HG03159 (cell line): ENCODE measurements at regions not wholly inside any gene's neighbourhood (a gene's known extent, or its start where the extent isn't known, plus 50 kb on each side); places are given as distances from the start of the nearest gene placed in this dataset.
A peak's percentile ranks its signal among the peaks of the same experiment; 100 is the strongest.
"Not testable (repeated sequence)": the region's sequence is repeated elsewhere in the genome, so short reads cannot be mapped to it uniquely, and the experiment has no call there.

Experiments
- ATAC-seq: cut with Tn5 transposase; IDR thresholded peaks from one replicate; pipeline ENCODE4 v1.9.1; 2021; ENCODE audit warnings: mild to moderate bottlenecking, moderate library complexity; ENCODE audit not compliant: unreplicated experiment

DNA sequence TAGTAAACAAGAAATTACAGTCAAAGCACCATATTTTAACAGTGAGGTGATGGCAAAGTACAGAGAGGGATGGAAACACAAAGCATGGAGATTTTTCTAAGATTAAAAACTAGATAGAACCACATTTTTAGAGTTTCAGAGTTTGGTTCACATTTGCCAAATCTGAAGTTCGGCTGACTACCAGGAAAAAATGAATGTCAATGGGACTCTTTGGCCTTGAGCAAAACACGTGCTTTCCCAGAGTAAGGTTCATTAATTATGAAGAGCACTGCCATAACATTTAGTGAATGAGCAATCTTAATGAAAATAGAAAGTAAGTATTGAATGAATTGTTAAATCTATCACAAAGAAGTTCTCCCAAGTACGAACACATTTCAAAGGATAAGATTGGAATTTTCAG, 571.2 kb upstream of the VRK2 start:
- ATAC-seq: no peak

DNA sequence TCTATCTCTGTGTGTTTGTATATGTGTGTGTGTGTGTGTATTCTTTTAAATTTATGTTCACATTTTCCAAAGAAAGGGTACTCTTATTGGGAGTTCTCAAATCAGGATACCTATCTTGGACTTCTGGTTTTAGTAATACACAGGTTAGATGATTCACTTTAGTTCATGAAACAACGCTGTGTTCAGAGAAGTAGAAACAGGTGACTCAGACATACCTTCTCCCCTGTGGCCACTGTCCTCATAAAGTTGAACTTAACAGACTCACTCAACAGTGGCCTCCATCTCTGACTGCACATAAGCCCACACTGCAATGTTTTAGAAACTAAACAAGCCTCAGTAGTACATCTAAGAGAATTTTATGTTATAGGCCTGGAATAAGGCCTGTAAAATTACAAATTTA, 566.6 kb upstream of the VRK2 start:
- no peak for ATAC-seq

DNA sequence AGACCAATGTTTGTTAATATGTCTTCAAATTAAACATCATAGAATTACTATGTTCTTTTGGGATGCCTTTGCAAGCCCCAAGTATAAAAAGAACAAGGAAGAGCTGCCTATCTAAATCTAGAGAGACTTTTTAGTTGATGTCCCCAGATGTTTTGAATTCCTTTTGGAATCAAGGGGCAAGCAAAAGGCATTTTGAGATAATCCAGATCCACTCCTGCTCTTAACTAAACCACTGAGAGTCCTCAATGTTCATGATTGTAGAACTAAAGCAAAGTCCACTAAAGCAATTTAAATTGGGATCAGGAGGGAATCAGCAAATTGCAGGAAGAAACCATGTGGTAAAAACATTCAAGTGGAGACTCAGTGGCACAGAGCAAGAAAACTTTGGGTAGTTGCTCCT, 558.5 kb upstream of the VRK2 start:
- ATAC-seq: no peak

DNA sequence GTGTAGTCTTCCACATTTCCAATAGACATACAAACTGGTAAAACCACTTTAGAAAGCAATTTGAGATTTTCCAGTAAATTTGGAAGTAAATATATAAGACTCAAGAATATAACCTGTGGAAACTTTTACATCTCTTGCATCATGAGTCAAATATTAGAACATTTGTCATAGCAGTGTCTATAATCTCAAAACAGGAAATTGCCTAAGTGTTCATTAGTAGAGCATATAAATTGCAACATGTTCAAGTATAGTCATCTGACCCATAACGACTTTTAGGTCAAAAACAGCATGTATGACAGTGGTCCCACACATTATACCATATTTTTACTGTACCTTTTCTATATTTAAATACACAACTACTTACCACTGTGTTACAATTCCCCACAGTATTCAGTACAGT, 555.9 kb upstream of the VRK2 start:
- no peak for ATAC-seq

DNA sequence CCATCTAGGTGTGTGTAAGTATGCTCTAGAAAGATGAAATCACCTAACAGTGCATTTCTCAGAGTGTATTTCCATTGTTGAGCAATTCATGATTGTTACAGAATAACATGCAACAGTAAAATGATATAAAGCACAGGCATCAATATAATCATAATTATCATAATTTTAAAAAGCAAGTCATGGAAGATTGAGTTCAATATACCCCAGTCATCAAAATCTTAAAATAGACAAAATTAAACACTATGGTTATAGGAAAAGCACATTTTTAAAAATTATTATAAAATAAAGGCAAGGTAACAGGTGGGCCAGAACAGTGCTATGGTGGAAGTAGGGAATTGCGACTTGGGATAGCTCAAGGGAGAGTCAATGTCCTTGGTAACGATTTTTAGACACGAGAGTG, 555.4 kb upstream of the VRK2 start:
- no peak for ATAC-seq

DNA sequence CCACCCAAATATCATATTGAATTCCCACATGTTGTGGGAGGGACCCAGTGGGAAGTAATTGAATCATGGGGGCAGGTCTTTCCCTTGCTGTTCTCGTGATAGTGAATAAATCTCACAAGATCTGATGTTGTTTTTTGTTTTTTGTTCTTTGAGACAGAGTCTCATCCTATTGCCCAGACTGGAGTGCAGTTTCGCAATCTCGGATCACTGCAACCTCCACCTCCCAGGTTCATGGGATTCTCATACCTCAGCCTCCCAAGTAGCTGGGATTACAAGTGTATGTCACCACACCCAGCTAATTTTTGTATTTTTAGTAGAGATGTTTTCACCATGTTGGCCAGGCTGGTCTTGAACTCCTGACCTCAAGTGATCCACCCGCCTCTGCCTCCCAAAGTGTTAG, 552.6 kb upstream of the VRK2 start:
- not testable (repeated sequence) for ATAC-seq

DNA sequence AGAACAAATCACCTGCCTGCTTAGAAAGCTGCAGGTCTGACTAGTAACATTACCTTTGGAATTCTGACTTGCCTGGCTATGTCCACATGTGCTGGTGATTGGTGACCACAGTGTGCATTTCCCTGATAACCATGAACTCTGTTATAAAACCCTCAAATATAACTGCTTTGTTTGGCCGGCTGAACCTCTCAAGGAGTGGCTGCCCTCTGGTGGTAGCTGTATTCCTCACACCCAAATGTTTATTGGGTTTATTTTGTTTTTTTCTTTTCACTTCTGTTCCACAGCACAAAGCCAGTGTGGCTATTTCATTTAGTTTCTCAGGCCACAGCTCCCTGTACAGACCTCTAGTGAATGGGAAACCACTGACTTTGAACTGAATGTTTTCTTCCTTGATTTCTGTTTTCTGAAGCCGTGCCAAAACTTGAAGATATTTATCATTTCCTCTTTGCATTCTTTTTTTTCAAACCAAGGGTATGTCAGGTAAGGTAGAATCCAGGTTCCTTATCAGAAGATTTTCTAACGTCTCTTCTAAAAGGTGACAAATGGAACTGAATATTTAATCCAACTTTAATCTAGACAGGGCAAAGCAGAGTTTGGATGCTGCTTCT, 549.0 kb upstream of the VRK2 start:
- peak; percentile 97 for ATAC-seq

DNA sequence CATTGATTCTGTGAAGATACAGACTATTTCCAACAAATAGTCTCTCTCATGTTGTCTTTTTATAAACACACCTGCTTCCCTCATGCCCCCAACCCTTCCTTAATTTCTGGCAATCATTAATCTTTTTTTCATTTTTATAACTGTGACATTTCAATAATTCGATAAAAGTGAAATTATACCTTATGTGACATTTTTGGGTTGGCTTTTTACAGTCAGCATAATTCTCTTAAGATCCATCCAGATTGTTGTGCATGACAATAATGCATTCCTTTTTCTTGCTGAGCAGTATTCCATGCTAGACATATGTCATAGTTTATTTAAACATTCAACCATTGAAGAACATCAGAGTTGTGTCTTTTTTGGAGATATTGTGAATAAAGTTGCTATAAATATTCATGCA, 541.8 kb upstream of the VRK2 start:
- ATAC-seq: no peak

DNA sequence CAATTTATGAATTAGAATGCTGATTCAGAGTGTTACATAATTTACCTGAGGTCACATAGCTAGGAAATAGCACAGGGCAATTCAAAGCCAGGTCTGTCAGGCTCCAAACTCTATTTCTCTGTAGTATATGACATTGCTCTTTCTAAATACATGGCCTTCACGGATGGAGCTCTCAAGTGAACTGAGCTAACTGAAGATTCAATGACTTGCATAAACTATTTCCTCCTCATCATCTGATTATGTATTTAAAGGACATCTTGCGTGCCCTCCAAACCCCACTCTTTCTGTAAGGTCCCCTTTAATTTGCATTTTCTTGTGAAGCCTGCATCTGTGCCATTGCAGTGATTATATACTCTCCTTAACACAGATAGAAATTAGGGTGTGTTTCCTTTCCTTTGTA, 537.4 kb upstream of the VRK2 start:
- no peak for ATAC-seq

DNA sequence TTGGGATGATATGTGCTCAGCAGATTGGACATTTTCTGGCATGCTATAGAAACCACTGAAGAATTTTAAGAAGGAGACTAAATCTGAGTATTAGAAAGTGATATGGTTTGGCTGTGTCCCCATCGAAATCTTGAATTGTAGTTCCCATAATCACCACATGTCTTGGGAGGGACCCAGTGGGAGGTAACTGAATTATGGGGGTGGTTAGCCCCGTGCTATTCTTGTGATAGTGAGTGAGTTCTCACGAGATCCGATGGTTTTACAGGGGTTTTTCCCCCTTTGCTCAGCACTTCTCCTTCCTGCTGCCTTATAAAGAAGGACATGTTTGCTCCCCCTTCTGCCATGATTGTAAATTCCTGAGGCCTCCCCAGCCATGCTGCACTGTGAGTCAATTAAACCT, 535.9 kb upstream of the VRK2 start:
- no peak for ATAC-seq

DNA sequence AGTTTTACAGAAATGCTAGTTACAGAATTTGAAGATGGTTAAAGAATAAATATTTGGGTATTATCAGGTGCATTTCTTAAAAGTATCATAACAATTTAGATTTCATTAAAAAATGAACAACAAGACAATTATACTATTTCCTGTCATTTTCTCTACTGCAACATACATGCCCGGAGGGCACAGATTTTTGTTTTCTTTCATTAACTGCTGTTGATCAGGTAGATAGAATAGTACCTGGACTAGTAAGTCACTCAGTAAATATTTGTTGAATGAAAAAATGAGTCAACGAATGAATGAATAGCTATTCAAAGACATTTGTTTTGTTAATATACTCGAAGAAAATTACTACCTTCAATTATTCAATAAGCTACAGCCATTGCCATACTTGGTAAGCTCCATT, 531.2 kb upstream of the VRK2 start:
- no peak for ATAC-seq

DNA sequence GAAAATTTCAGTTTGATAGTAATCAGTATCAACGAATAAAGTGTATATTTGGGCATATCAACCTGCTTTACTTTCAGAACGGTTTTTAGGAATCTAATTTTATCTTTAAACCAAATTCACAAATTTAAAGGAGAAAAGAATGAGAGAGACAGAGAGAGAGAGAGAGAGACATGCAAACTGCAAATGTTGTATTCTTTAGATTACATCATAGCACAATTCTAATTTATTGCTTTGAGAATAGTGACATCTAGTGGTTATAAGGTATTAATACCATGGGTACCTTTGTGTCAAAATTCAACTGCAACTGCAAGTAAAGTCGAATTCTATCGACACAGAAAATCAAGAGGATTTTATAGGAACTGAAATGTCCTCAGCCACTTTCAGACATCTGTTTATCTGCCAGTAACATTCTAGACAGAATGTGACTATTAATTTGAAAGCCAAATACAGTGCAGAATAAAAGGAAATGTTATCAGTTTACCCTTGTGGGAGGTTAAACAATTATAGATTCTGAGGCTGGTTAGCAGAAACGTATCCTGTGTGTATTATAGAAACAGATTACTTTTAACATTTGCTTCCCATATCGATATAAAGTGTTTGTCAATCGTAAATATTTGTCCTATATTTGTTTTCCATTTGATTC, 529.8 kb upstream of the VRK2 start:
- ATAC-seq: peak; percentile 96

DNA sequence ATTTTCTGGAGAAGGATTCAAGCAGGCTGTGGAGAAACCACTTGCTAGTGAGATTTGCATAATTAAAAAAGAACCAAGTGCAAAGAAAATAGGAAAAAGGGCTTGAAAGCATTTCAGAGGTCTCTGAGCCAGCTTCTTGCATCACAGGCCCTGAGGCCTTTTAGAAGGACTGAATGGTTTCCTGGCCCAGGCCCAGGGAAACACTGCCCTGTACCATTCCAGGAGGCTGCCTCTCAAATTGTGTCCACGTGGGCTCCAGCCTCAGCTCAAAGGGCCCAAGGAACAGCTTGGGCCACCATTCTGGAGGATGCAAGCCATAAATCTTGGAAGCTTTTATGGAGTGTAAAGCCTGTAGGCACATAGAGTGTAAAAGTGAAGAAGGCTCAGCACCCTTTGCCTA, 523.3 kb upstream of the VRK2 start:
- no peak for ATAC-seq

DNA sequence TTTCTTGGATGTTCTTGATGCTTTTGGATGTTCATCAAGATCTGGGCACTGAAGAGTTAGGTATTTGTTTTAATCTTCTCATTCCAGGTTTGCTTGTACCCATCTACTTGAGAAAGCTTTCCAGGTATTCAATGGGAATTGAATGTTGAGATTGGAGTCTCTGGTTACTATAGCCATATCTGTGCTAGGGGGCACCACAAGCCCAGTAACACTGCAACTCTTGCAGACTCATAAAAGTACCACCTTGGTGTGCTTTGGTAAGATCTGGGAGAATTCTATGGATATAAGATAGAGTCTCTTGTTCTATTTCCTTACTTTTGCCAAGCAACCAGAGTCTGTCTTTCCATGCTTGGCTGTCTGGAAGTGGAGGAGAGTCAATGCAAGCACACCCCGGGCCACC, 518.9 kb upstream of the VRK2 start:
- ATAC-seq: no peak

DNA sequence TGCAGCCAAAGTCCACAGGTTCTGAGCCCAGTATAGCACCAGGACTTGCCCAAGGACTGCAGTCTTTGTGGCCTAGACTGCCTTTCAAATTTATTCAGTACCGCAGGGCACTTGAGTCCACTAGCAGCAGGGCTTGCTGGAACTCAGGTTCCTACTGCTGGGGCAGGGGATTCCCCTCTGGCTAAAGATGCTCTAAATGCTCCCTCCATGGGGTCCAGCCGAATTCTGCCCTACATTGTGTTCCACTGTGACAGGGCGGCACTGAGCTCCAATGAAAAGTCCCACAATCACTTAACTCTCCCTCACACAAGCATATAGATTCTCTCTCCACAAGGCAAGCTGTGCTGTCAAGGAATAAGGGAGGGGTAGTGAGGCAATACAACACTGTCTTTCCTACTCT, 518.1 kb upstream of the VRK2 start:
- no peak for ATAC-seq

DNA sequence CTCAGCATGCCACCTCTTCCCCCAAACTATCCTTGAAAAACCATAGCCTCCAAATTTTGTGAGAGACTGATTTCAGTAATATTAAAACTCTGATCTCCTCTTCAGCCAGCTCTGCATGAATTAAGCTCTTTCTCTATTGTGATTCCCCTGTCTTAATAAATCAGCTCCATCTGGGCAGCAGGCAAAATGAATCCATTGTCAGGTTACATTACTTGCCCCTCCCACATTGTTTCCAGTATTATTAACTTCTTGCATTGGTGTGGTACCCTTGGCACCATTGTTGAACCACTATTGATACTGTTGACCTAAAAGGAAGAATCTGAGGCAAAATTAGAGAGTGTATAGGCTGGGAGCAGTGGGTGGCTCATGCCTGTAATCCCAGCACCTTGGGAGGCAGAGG, 512.2 kb upstream of the VRK2 start:
- ATAC-seq: no peak

DNA sequence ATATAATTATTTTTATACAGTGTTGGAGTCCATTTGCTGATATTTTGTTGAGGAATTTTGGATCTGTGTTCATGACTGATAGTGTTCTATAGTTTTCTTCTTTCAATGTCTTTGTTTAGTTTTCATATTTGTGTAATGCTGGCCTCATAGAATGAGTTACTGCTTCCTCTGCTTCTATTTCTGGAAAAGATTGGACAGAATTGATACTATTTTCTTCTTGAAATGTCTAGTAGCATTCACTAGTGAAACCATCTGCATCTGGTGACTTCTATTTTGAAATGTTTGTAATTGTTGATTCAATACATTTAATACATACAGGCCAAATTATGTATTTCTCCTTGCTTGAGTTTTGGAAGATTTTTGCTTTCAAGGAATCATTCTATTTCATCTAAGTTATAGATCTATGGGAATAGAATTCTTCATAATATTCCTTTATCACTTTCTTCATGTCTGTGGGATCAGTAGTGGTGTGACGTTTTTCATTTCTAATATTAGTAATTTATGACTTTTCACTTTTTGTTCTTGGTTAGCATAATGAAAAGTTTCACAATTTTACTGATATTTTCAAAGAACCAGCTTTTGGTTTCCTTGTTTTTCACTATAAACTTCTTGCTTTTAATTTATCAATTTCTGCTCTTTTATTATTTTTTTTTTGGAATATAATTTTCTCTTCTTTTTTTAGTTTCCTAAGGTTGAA, 509.9 kb upstream of the VRK2 start:
- ATAC-seq: peak; percentile 71

DNA sequence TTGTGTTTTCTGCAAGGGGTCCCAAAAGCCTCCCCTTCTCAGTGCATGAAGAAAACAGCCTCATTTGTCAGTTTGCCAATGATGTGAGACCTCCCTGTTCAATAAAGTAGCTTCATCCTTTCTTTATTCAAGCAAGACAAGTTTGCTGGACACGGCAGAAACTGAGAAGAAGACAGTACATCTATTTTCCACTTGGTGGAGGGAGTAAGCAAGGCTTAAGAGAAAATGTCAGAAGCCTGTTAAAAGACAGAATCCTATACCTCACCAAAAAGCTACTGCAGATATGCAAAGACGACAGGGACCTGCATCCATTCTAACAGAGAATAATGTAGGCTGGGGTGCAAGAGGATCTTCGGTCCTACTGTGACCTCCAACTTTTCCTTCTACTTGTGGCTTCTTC, 506.8 kb upstream of the VRK2 start:
- no peak for ATAC-seq

DNA sequence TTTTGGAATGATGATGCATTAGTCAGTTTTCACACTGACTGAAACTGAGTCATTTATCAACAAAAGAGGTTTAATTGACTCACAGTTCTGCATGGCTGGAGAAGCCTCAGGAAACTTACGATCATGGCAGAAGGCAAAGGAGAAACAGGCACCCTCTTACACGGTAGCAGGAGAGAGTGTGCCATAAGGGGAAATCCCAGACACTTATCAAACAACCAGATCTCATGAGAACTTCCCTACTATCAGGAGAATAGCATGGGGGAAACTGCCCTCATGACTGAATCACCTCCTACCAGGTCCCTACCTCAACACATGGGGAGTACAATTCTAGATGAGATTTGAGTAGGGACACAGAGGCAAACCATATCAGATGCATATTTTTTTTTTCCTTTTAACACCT, 504.5 kb upstream of the VRK2 start:
- ATAC-seq: no peak

DNA sequence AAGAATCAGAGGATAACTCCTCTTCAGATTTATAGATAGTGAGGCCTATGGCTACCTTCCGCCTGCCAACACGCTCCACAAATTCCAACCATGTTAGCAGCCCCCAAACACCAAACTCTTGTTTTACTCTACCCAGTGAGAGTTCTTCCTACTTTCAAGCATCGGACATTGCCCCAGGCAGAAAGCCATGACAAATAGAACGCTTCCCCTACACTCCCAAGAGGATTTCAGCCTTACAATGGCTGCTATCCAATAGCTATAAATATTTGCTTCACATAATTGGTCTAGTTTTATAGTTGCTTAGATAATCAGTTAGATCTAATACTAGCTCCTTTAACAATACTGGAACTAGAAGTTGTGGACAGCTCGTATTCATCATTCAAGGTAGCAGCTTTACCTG, 503.4 kb upstream of the VRK2 start:
- ATAC-seq: no peak

DNA sequence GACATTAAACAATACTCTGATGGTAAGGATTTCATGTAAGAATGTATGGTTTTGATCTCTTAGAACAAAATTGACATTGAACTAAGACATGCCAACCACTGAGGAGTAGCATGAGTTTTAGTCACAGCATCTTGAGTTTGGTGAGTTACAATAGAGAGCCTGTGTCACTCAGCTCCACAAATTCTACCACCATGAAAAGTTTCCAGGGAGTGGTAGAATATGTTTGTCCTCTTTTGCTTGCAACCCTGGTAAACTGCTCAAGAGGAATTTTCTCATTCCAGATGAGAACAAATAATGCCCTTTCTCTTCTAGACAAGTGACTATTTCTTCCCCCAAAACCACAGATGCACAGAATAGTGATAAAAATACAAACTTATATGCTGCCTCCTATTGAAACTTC, 502.0 kb upstream of the VRK2 start:
- no peak for ATAC-seq

DNA sequence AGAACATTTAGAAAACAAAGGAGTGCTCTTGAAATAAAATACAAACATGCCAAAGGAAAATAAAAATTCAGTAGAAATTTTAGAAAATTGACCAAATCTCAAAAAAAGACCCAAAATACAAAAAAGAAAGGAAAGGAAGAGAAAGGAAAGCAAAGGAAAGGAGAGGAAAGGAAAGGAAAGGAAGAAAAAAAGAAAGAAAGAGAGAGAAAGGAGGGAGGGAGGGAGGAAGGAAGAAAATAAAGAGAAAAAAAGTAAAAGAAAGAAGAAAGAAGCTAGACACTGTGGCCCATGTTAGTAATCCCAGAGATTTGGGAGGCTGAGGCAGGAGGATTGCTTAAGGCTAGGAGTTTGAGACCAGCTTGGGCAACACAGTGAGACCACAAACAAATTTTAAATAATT, 500.1 kb upstream of the VRK2 start:
- ATAC-seq: no peak

DNA sequence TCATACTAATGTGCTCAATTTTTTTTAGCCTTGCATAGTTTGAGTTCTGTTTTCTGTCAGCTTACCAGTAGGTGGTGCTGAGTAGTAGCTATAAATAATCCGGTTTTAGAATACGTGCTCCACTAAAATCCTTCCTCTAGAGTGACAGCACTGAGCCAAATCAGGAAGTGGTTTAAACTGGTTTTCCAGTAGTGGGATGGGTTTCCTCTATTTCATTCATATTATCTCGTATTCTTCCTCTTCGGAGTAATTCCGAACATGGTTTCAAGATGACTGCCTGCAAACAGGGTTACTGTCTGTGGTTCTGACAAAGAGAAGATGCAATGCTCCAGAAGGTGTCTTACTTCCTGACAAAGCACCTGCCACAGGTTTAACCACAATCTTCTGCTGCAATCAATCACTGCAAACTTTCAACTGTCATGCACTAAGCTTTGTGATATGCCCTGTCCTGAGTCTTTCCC, 496.9 kb upstream of the VRK2 start:
- ATAC-seq: peak; percentile 69
